ENCODE measurements at regions not wholly inside any gene's neighbourhood (a gene's known extent, or its start where the extent isn't known, plus 50 kb on each side); places are given as distances from the start of the nearest gene placed in this dataset.

DNA sequence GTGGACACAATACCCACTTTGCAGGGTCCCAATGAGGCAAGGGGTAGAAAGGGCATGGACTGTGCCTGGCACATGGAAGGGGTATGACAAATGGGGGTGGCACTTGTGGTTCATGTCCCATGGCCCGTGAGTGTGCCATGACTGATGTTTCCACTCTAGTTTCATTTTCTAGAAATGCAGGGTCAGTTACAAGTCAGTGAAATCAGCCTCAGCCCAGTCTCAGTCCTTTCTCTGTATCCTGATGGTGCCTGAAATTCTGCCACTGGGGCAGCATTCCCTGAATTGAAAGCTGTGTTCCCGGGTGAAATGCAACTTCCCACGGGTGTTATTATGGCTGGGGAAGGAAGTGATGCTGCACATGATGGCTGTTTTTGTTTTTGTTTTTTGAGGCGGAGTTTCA lies 110.8 kb upstream of the ZBTB40 start:
- 50% methylated on average over 1 of the region's 4 CpGs for WGBS (ENCODE audit: insufficient coverage)
- DNase-seq, result no peak
- H3K27me3 ChIP-seq (ENCODE audit: control insufficient read depth, insufficient read depth, low read length), result peaks cover 39% of the 10 kb centered on the region

GRCh38 chr1:22341791-22342605 lies 109.7 kb upstream of the ZBTB40 start:
- H3K27me3 ChIP-seq (ENCODE audit: control insufficient read depth, insufficient read depth, low read length), result peaks cover 39% of the 10 kb centered on the region
- WGBS (ENCODE audit: insufficient coverage), result 8% methylated on average over 23 of the region's 28 CpGs

More for the DNA sequence above, 110.8 kb upstream of the ZBTB40 start:
- Histone ChIP-seq H3K4me1 (ENCODE audit: control insufficient read depth, insufficient read depth, low read length) (peaks cover 11% of the 10 kb centered on the region), H3K27ac (ENCODE audit: low read length) (no peak overlapping the region), H3K4me3 (ENCODE audit: low read length) (no peak overlapping the region), H3K36me3 (ENCODE audit: control insufficient read depth, insufficient read depth, low read length) (no peaks in the 10 kb centered on the region), H3K9me3 (replicated peaks; ENCODE audit: control insufficient read depth, low read depth, low read length) (no peaks in the 10 kb centered on the region)

DNA sequence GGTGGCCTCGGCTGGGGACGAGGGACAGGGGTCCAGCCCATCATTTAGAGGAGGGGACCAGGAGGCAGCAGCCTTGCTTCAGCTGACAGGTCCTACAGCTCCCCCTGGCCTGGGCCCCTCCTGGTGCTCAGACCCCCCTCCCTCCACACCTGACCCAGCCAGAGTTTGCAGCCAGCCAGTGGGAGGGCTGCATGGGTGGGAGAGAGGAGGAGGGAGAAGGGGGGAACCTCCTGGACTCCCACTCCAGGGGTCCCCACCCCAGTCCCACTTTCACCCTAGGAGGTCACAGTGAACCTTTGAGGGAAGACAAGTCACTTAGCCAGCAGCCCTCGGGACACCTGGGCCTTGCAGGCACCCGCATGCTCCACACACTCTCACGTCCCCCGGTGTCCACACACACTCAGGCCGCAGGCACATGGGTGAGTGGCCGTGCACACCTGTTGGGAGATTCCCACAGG lies 108.9 kb upstream of the ZBTB40 start:
- Histone ChIP-seq H3K27ac (ENCODE audit: low read length) (no peak overlapping the region), H3K36me3 (ENCODE audit: control insufficient read depth, insufficient read depth, low read length) (no peaks in the 10 kb centered on the region), H3K9me3 (replicated peaks; ENCODE audit: control insufficient read depth, low read depth, low read length) (no peaks in the 10 kb centered on the region), H3K4me1 (ENCODE audit: control insufficient read depth, insufficient read depth, low read length) (peaks cover 11% of the 10 kb centered on the region), H3K4me3 (ENCODE audit: low read length) (no peak overlapping the region), H3K27me3 (ENCODE audit: control insufficient read depth, insufficient read depth, low read length) (peaks cover 39% of the 10 kb centered on the region)
- WGBS (ENCODE audit: insufficient coverage), result 39% methylated on average over 6 of the region's 8 CpGs
- DNase-seq, result no peak

More at GRCh38 chr1:22341791-22342605, 109.7 kb upstream of the ZBTB40 start:
- no peak overlapping the region for H3K4me3 ChIP-seq (ENCODE audit: low read length)
- DNase-seq, result peak; percentile 69
- H3K36me3 ChIP-seq (ENCODE audit: control insufficient read depth, insufficient read depth, low read length), result no peaks in the 10 kb centered on the region
- no peaks in the 10 kb centered on the region for H3K9me3 ChIP-seq (replicated peaks; ENCODE audit: control insufficient read depth, low read depth, low read length)
- H3K27ac ChIP-seq (ENCODE audit: low read length), result no peak overlapping the region
- peaks cover 11% of the 10 kb centered on the region for H3K4me1 ChIP-seq (ENCODE audit: control insufficient read depth, insufficient read depth, low read length)

DNA sequence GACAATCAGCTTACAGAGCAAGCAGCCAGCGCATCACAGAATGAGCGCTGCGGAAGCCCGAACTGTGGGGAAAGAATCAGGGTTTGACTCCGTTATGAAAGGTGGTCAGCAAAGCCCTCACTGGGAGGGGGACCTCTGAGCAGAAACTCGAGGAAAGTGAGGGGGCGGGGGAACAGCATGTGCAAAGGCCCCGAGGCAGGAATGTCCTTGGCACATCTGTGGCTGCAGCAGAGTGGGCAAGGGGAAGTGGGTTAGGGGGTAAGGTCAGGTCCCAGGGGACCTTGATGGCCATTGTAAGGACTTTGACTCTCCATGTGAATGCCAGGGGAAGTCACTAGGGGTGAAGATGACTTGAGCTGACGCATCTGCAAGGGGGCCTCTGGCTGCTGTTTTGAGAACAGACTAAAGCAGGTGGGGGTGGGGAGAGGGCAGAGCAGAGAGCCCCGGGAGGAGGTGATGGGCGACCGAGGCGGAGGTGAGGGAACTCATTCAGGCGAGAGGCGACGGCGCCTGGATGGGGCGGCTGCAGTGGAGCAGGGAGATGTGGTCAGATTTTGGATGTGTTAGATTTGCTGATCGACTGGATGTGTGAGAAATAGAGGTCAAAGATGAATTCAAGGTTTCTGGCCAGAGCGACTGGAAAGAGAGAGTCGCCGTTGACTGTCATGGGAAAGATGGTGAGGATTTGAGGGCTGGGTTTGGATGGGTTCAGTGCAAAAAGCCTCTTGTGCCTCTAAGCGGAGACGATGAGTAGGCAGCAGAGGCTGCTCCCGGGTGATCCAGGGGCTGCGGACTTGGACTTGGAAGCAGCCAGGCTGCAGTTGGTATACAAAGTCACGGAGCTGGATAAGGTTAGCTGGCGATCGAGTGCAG lies 108.0 kb upstream of the ZBTB40 start:
- Histone ChIP-seq H3K27me3 (ENCODE audit: control insufficient read depth, insufficient read depth, low read length) (peaks cover 47% of the 10 kb centered on the region), H3K4me3 (ENCODE audit: low read length) (no peak overlapping the region), H3K27ac (ENCODE audit: low read length) (no peak overlapping the region), H3K4me1 (ENCODE audit: control insufficient read depth, insufficient read depth, low read length) (peaks cover 11% of the 10 kb centered on the region), H3K9me3 (replicated peaks; ENCODE audit: control insufficient read depth, low read depth, low read length) (no peaks in the 10 kb centered on the region), H3K36me3 (ENCODE audit: control insufficient read depth, insufficient read depth, low read length) (no peaks in the 10 kb centered on the region)
- peak; percentile 38 for DNase-seq
- 56% methylated on average over 29 of the region's 29 CpGs for WGBS (ENCODE audit: insufficient coverage)

DNA sequence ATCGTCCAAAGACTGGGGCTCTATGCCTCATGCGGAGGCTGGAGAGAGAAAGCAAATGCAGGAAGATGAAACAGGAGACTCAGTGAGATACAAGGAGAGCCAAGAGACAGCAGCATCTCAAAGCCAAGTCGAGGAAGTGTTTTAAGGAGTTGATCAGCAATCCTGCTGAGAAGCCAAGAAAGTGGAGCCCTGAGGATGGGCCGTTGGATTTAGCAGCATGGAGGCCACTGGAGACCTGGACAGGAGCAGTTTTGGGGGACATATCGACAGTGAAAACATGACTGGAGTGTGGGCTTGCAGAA lies 107.4 kb upstream of the ZBTB40 start:
- peaks cover 11% of the 10 kb centered on the region for H3K4me1 ChIP-seq (ENCODE audit: control insufficient read depth, insufficient read depth, low read length)
- H3K36me3 ChIP-seq (ENCODE audit: control insufficient read depth, insufficient read depth, low read length), result no peaks in the 10 kb centered on the region
- 38% methylated on average over 5 of the region's 5 CpGs for WGBS (ENCODE audit: insufficient coverage)
- H3K27me3 ChIP-seq (ENCODE audit: control insufficient read depth, insufficient read depth, low read length), result peaks cover 50% of the 10 kb centered on the region
- H3K27ac ChIP-seq (ENCODE audit: low read length), result no peak overlapping the region
- DNase-seq, result peak; percentile 41
- no peak overlapping the region for H3K4me3 ChIP-seq (ENCODE audit: low read length)
- no peaks in the 10 kb centered on the region for H3K9me3 ChIP-seq (replicated peaks; ENCODE audit: control insufficient read depth, low read depth, low read length)

DNA sequence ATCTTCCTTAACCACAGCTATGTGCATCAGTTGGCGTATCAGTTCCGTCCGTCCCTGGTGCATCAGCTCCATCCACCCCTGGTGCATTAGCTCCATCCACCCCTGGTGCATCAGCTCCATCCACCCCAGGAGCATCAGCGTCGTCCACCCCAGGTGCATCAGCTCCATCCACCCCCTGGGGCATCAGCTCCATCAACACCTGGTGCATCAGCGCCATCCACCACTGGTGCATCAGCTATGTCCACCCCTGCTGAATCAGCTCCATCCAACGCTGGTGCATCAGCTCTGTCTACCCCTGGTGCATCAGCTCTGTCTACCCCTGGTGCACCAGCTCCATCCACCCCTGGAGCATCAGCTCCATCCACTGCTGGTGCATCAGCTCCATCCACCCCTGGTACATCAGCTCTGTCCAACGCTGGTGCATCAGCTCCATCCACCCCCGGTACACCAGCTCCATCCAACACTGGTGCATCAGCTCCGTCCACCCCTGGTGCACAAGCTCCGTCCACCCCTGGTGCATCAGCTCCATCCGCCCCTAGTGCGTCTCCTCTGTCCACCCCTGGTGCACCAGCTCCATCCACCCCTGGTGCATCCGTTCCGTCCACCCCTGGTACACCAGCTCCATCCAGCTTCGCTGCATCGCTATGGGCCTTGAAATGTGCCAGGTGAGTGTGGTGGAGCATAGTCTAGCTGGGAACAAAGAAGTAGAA lies 106.6 kb upstream of the ZBTB40 start:
- Histone ChIP-seq H3K4me1 (ENCODE audit: control insufficient read depth, insufficient read depth, low read length) (peaks cover 15% of the 10 kb centered on the region), H3K27me3 (ENCODE audit: control insufficient read depth, insufficient read depth, low read length) (peaks cover 54% of the 10 kb centered on the region), H3K9me3 (replicated peaks; ENCODE audit: control insufficient read depth, low read depth, low read length) (no peaks in the 10 kb centered on the region), H3K4me3 (ENCODE audit: low read length) (no peak overlapping the region), H3K36me3 (ENCODE audit: control insufficient read depth, insufficient read depth, low read length) (no peaks in the 10 kb centered on the region), H3K27ac (ENCODE audit: low read length) (no peak overlapping the region)
- 90% methylated on average over 12 of the region's 17 CpGs for WGBS (ENCODE audit: insufficient coverage)
- DNase-seq, result no peak

DNA sequence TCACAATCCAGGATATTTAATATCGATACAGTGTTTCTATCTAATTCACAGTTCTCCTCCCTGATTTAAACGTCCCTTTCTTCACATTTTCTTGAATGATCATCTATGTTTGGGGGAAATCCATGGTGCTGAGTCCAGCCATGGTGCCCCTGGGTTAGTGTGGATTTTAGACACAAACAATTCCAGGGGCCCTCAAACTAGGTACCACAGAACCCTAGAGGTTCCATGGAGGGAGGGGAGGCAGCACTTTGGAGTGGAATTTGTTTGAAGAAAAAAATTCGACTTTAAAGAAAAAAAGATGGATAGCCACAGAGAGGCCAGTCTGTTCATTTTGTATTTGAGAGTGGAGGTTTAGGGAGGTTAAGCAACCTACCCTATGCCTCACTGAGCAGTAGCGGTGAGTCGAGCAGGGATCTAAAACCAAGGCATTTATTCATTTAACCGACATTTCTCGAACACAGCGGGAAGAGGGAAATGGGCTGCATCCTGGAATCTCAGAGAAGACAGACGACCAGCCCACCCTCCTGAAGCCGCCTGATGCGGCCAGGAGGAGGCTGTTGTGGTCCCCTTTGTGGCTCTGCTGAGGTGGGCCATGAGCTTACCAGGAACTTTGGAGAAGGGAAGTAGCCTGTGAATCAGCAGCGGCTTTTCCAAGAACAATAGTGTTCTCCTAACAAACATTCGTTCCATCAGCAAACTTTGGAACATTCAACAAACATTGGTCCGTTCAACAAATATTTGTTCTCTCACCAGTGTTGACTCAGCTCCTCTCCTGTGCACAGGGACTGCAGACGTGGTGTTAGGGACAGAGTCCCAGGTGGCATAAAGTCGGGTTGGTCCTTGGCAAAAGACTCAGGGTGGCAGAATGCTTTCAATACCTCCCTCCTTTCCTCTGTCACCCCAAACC lies 103.5 kb upstream of the ZBTB40 start:
- H3K27ac ChIP-seq (ENCODE audit: low read length), result no peak overlapping the region
- DNase-seq, result no peak
- H3K27me3 ChIP-seq (ENCODE audit: control insufficient read depth, insufficient read depth, low read length), result peaks cover 60% of the 10 kb centered on the region
- H3K4me3 ChIP-seq (ENCODE audit: low read length), result no peak overlapping the region
- H3K4me1 ChIP-seq (ENCODE audit: control insufficient read depth, insufficient read depth, low read length), result peaks cover 10% of the 10 kb centered on the region
- H3K36me3 ChIP-seq (ENCODE audit: control insufficient read depth, insufficient read depth, low read length), result no peaks in the 10 kb centered on the region
- H3K9me3 ChIP-seq (replicated peaks; ENCODE audit: control insufficient read depth, low read depth, low read length), result no peaks in the 10 kb centered on the region
- WGBS (ENCODE audit: insufficient coverage), result 68% methylated on average over 8 of the region's 16 CpGs

- H3K27ac ChIP-seq (ENCODE audit: low read length), result no peak overlapping the region
- DNase-seq, result no peak
- H3K36me3 ChIP-seq (ENCODE audit: control insufficient read depth, insufficient read depth, low read length), result no peaks in the 10 kb centered on the region
- no peak overlapping the region for H3K4me3 ChIP-seq (ENCODE audit: low read length)
- H3K4me1 ChIP-seq (ENCODE audit: control insufficient read depth, insufficient read depth, low read length), result peaks cover 10% of the 10 kb centered on the region
- peaks cover 51% of the 10 kb centered on the region for H3K27me3 ChIP-seq (ENCODE audit: control insufficient read depth, insufficient read depth, low read length)
- H3K9me3 ChIP-seq (replicated peaks; ENCODE audit: control insufficient read depth, low read depth, low read length), result no peaks in the 10 kb centered on the region
- WGBS (ENCODE audit: insufficient coverage), result 31% methylated on average over 4 of the region's 14 CpGs
These were observed 102.1 kb upstream of the ZBTB40 start for GRCh38 chr1:22349362-22350043.

Data from muscle of leg (tissue), 3 donors.